ENCODE measurements at regions not wholly inside any gene's neighbourhood (a gene's known extent, or its start where the extent isn't known, plus 50 kb on each side); places are given as distances from the start of the nearest gene placed in this dataset.

- Histone ChIP-seq H3K4me2 (ENCODE audit: insufficient read depth in 1 of 2, low read depth in 2 of 2, low read length in 2 of 2) (no peak overlapping the region), H2AFZ (ENCODE audit: low read length) (no peak overlapping the region)
- no peak for TF ChIP-seq RXRA (IDR thresholded peaks at IDR 0.05; ENCODE audit: insufficient read depth, low read depth, low read length)
- no peak for TF ChIP-seq CEBPB (IDR thresholded peaks at IDR 0.05; ENCODE audit: low read depth, low read length)
- TF ChIP-seq KDM1A (IDR thresholded peaks at IDR 0.05; ENCODE audit: borderline replicate concordance, low read length), result no peak
- no peak for TF ChIP-seq SUZ12 (IDR thresholded peaks at IDR 0.05; ENCODE audit: low read length)
- TF ChIP-seq TAF7 (optimal IDR thresholded peaks at IDR 0.05; ENCODE audit: borderline replicate concordance, low read depth, low read length), result no peak
- TF ChIP-seq HDAC2 (IDR thresholded peaks at IDR 0.05; ENCODE audit: borderline replicate concordance in 1 of 2, low read depth in 2 of 2, low read length in 2 of 2), result no peak
These were observed 656.3 kb upstream of the IGFBP3 start for GRCh38 chr7:46577394-46577793.

More at GRCh38 chr7:46577394-46577793, 656.3 kb upstream of the IGFBP3 start:
- no peak overlapping the region for H2BK20ac ChIP-seq (ENCODE audit: low read length)
- no peak overlapping the region for H2BK120ac ChIP-seq (replicated peaks; ENCODE audit: low read depth, low read length)
- WGBS, 2 experiments (ENCODE audit: extremely low coverage in 1 of 2, insufficient coverage in 1 of 2, insufficient read length in 1 of 2, insufficient replicate concordance in 2 of 2, low coverage in 1 of 2, low lambda C conversion rate in 2 of 2, missing lambda C conversion rate in 1 of 2), result 88% methylated on average over 1 of the region's 1 CpG; no CpG with 5 or more reads in 1 of the 2 experiments
- no peak overlapping the region for H3K14ac ChIP-seq (ENCODE audit: insufficient read length)
- no peak overlapping the region for H4K91ac ChIP-seq (replicated peaks; ENCODE audit: insufficient read length, low read length)
- no peak for FAIRE-seq
- no peak overlapping the region for H3K18ac ChIP-seq (ENCODE audit: extremely low read depth, low read length)
- no peaks in the 10 kb centered on the region for H3K23me2 ChIP-seq (ENCODE audit: low read depth, low read length)
- CTCF ChIA-PET (ENCODE audit: partially characterized antibody), result no interaction called here
- no peak overlapping the region for H4K5ac ChIP-seq (ENCODE audit: insufficient read length, low read depth, low read length)
- H3K9me3 ChIP-seq (ENCODE audit: insufficient read depth in 2 of 2, low read depth in 1 of 2, low read length in 1 of 2), result 0 out of 4 replicates have a peak, but pooled peaks cover 0 to 4% of the 10 kb centered on the region in 2 experiments
- no peak overlapping the region for H3K56ac ChIP-seq (replicated peaks; ENCODE audit: insufficient read length, low read depth, low read length)
- H2BK5ac ChIP-seq (ENCODE audit: low read depth, low read length), result no peak overlapping the region
- no peak overlapping the region for H2AK5ac ChIP-seq (ENCODE audit: low read depth, low read length)
- no peak overlapping the region for H3K23ac ChIP-seq (ENCODE audit: insufficient read length)
- no peaks in the 10 kb centered on the region for H3K79me1 ChIP-seq (ENCODE audit: low read depth, low read length)
- no peak overlapping the region for H2BK15ac ChIP-seq (ENCODE audit: low read length)
- H3K4ac ChIP-seq (replicated peaks; ENCODE audit: insufficient read length, low read depth, low read length), result no peak overlapping the region
- H4K8ac ChIP-seq (ENCODE audit: extremely low read depth, insufficient read depth, low read length), result no peak overlapping the region
- no peaks in the 10 kb centered on the region for H3K27me3 ChIP-seq (replicated peaks in 1 of 4; ENCODE audit: control insufficient read depth in 3 of 4, extremely low read depth in 1 of 4, insufficient read depth in 3 of 4, low read length in 3 of 4)
- no peaks in the 10 kb centered on the region for H3K79me2 ChIP-seq (ENCODE audit: control insufficient read depth in 1 of 2, insufficient read depth in 2 of 2, low read length in 2 of 2)
- no peak overlapping the region for H3K9ac ChIP-seq (replicated peaks in 1 of 4; ENCODE audit: extremely low read depth in 1 of 4, low read depth in 3 of 4, low read length in 3 of 4)
- no peak overlapping the region for H2BK12ac ChIP-seq (ENCODE audit: low read depth, low read length)
- no peaks in the 10 kb centered on the region for H4K20me1 ChIP-seq (replicated peaks in 1 of 2; ENCODE audit: control insufficient read depth in 1 of 2, insufficient read depth in 2 of 2, low read length in 2 of 2)
- no peak for DNase-seq (ENCODE audit: low read depth in 1 of 2, low spot score in 2 of 2)
- no peak overlapping the region for H3K27ac ChIP-seq (ENCODE audit: low read depth, low read length)
- no peak overlapping the region for H3K4me3 ChIP-seq (ENCODE audit: extremely low read depth in 1 of 4, insufficient read depth in 2 of 4, low read depth in 3 of 4, low read length in 4 of 4)
- no peaks in the 10 kb centered on the region for H3K4me1 ChIP-seq (replicated peaks in 1 of 4; ENCODE audit: control insufficient read depth in 3 of 4, insufficient read depth in 4 of 4, low read length in 3 of 4)
- no peaks in the 10 kb centered on the region for H3K36me3 ChIP-seq (ENCODE audit: control insufficient read depth in 2 of 4, insufficient read depth in 4 of 4, low read length in 3 of 4)
- POLR2A ChIA-PET (ENCODE audit: partially characterized antibody), result no interaction called here

Data from H1 (cell line).